ENCODE measurements at regions not wholly inside any gene's neighbourhood (a gene's known extent, or its start where the extent isn't known, plus 50 kb on each side); places are given as distances from the start of the nearest gene placed in this dataset.

GRCh38 chr2:237179161-237179560 is 93.5 kb downstream of the COPS8 start:
- no peak overlapping the region for H3K4me3 ChIP-seq (ENCODE audit: control insufficient read depth, low read depth, low read length)
- no peak for DNase-seq (ENCODE audit: low read depth)
- TF ChIP-seq, protein P1, sequence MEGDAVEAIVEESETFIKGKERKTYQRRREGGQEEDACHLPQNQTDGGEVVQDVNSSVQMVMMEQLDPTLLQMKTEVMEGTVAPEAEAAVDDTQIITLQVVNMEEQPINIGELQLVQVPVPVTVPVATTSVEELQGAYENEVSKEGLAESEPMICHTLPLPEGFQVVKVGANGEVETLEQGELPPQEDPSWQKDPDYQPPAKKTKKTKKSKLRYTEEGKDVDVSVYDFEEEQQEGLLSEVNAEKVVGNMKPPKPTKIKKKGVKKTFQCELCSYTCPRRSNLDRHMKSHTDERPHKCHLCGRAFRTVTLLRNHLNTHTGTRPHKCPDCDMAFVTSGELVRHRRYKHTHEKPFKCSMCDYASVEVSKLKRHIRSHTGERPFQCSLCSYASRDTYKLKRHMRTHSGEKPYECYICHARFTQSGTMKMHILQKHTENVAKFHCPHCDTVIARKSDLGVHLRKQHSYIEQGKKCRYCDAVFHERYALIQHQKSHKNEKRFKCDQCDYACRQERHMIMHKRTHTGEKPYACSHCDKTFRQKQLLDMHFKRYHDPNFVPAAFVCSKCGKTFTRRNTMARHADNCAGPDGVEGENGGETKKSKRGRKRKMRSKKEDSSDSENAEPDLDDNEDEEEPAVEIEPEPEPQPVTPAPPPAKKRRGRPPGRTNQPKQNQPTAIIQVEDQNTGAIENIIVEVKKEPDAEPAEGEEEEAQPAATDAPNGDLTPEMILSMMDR (IDR thresholded peaks at IDR 0.05; ENCODE audit: control insufficient read depth, insufficient read depth, low read depth, low read length, missing control alignments): no peak

- TF ChIP-seq, protein P1 (IDR thresholded peaks at IDR 0.05; ENCODE audit: control insufficient read depth, insufficient read depth, low read depth, low read length, missing control alignments): no peak
- H3K4me3 ChIP-seq (ENCODE audit: control insufficient read depth, low read depth, low read length): no peak overlapping the region
- DNase-seq (ENCODE audit: low read depth): no peak
These were observed 94.5 kb downstream of the COPS8 start for GRCh38 chr2:237180187-237180586.

- no peak for DNase-seq (ENCODE audit: low read depth)
- H3K4me3 ChIP-seq (ENCODE audit: control insufficient read depth, low read depth, low read length): no peak overlapping the region
- TF ChIP-seq, protein P1 (IDR thresholded peaks at IDR 0.05; ENCODE audit: control insufficient read depth, insufficient read depth, low read depth, low read length, missing control alignments): no peak
These were observed 95.3 kb downstream of the COPS8 start for GRCh38 chr2:237180987-237181386.

DNA sequence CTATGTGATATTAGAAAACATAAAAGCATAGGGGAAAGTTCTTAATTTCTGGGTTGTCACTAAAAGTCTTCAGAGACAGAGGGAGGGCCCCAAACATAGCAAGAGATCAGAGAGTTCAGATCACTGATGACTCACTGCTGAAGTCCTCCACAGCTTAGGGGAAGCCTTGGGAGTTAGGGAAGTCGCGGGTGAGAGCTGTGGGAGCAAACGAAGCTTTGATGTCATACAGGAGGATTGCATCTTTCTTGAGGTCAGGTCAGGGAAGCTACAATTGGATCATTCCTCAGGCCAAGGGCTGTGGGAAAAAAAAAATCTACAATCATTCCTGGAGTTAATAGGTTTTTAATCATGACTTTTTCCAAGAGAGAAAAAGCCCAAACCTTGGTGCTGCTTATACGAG is 96.2 kb downstream of the COPS8 start:
- peak; percentile 84 for DNase-seq (ENCODE audit: low read depth)
- TF ChIP-seq, protein P1 (IDR thresholded peaks at IDR 0.05; ENCODE audit: control insufficient read depth, insufficient read depth, low read depth, low read length, missing control alignments): no peak
- H3K4me3 ChIP-seq (ENCODE audit: control insufficient read depth, low read depth, low read length): no peak overlapping the region

DNA sequence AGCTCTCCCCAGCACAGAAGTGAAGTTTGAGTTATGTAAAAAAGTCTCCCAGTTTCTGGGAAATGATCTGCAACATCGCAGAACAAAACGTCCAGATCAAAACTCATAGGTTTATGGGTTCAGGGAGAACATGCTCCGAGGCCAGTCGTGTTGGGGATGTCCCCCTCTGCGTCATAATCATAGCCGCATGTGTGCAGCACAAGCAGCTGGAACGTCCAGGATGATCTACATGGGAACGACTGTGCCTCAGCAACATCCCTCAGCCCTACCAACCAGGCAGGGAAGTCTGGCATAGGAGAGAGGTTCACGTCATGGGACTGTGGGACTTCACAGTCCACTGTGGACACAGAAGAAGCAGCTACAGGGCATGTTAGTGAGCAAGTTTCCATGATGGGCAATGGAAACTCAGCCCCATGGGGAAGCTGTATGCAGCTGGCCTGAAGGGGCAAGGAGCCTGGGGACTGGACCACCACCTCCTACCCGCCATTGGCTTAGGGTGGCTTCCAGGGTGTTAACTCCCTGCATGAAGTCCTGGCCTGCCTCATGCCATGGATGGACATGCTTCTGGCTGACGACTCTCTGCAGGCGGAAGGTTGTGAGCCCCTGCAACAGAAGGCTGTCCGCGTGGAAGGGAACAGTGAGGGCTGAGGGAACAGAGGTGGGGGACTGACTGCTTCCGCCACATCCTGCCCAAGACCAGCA is 96.9 kb downstream of the COPS8 start:
- TF ChIP-seq, protein P1 (IDR thresholded peaks at IDR 0.05; ENCODE audit: control insufficient read depth, insufficient read depth, low read depth, low read length, missing control alignments): no peak
- DNase-seq (ENCODE audit: low read depth): no peak

DNA sequence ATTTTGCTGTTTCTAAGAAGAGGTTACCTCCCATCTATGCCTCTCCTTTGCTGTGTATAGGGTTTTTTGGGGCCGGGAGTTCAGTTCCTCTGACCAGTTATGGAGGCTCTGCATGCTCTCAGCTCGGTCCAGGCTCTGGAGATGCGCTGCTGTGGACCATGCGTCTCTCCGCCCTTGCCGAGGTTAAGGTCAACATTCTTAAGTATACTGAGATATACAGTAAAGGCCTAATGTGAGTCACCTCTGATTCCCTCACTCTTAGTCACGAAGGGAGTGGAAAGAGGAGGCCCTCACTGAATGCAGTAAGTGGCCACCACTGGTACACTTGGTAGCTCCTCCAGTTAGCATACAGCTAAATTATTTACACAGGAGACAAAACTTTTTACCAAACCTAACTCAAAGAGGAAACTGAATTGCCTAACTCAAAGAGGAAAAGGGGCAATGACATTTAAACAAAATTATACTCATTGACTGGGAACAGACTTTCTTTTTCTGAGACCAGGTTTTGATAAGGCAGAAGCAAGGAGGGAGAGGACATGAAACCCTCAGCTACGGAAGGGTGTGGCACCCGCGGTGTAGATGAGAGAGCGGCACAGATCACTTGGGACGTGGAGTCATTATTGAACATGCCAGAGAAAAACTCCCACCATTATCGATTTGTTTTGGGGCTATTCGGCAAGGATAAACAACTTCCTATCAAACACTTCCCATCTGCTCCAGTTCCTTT is 98.7 kb downstream of the COPS8 start:
- TF ChIP-seq, protein P1 (IDR thresholded peaks at IDR 0.05; ENCODE audit: control insufficient read depth, insufficient read depth, low read depth, low read length, missing control alignments): no peak
- H3K4me3 ChIP-seq (ENCODE audit: control insufficient read depth, low read depth, low read length): no peak overlapping the region
- no peak for DNase-seq (ENCODE audit: low read depth)

More for the DNA sequence above, 96.9 kb downstream of the COPS8 start:
- no peak overlapping the region for H3K4me3 ChIP-seq (ENCODE audit: control insufficient read depth, low read depth, low read length)

Data from AG09309 (cell line).